ENCODE measurements at regions not wholly inside any gene's neighbourhood (a gene's known extent, or its start where the extent isn't known, plus 50 kb on each side); places are given as distances from the start of the nearest gene placed in this dataset.

DNA sequence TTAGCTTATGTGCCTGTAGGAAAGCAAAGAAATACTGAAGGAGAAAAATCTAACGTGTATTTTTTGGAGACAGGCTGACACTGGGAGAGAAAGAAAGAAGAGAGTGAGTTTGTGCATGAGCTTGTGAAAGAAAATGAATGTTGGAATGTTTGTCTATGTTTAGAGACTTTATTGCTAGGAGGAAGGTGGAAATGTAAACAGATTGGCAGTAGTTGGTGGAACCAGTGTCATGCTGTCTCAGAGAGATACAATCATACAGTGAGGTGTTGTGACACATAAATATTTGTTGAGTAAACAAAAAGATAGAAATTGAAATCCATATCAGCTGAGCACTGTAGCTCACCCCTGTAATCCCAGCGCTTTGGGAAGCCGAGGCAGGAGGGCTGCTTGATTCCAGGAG lies 222.2 kb upstream of the MEIS1 start:
- WGBS, 2 donors: 70 to 77% methylated on average over 3 of the region's 3 CpGs
- H3K27ac ChIP-seq: no peak overlapping the region
- H3K36me3 ChIP-seq: no peaks in the 10 kb centered on the region
- no peaks in the 10 kb centered on the region for H3K27me3 ChIP-seq
- H3K9me3 ChIP-seq: no peaks in the 10 kb centered on the region
- intact Hi-C loops (cut with DNase I): no loop called here
- H3K4me1 ChIP-seq: no peaks in the 10 kb centered on the region
- no peak for TF ChIP-seq POLR2A (IDR thresholded peaks at IDR 0.05)
- TF ChIP-seq, protein P1, sequence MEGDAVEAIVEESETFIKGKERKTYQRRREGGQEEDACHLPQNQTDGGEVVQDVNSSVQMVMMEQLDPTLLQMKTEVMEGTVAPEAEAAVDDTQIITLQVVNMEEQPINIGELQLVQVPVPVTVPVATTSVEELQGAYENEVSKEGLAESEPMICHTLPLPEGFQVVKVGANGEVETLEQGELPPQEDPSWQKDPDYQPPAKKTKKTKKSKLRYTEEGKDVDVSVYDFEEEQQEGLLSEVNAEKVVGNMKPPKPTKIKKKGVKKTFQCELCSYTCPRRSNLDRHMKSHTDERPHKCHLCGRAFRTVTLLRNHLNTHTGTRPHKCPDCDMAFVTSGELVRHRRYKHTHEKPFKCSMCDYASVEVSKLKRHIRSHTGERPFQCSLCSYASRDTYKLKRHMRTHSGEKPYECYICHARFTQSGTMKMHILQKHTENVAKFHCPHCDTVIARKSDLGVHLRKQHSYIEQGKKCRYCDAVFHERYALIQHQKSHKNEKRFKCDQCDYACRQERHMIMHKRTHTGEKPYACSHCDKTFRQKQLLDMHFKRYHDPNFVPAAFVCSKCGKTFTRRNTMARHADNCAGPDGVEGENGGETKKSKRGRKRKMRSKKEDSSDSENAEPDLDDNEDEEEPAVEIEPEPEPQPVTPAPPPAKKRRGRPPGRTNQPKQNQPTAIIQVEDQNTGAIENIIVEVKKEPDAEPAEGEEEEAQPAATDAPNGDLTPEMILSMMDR (IDR thresholded peaks at IDR 0.05): no peak
- no peak overlapping the region for H3K4me3 ChIP-seq (replicated peaks in 1 of 3)
- DNase-seq: no peak

DNA sequence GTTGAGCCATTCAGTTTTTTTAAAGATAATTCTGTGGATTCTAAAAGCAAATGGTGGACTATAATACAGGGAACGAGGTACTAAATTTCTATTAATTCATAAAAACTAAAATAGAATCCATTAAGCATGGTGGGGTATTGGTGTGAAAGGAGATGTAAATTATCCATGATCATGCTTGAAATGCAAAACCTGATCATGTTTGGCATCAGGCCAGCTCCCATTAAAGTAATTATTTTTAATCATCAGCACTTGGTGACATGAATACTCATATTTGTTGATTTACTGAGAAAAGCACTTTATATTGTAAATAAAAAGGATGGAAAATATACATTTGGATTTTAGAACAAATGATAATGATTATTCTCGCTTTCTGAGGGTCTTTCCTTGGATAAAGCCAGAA lies 232.3 kb upstream of the MEIS1 start:
- no peak for DNase-seq
- Histone ChIP-seq H3K36me3 (no peaks in the 10 kb centered on the region), H3K27me3 (no peaks in the 10 kb centered on the region), H3K4me1 (no peaks in the 10 kb centered on the region), H3K4me3 (replicated peaks in 1 of 3) (no peak overlapping the region), H3K9me3 (no peaks in the 10 kb centered on the region), H3K27ac (no peak overlapping the region)
- 87 to 96% methylated on average over 2 of the region's 2 CpGs for WGBS, 2 donors
- no peak for TF ChIP-seq POLR2A (IDR thresholded peaks at IDR 0.05)
- TF ChIP-seq, protein P1 (IDR thresholded peaks at IDR 0.05): no peak
- intact Hi-C loops (cut with DNase I): no loop called here

DNA sequence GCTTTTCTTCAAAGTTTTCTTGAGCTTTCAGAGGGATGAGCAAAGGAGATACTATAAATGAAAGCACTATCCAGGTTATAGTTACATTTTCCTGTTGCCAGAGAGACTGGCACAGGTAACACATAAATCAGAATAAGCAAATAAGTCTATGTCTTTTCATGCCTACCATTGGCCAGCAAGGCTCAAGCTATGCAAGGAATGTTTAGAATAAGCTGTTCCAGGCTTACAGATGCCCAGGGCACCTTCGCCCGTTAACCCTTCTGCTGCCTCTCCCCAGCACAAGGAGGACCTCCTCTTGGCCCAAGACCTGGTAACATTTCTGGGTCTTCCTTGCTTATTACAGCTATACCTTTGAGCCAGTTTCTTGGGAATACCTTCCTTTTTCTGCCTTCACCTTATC lies 233.7 kb upstream of the MEIS1 start:
- DNase-seq: no peak
- H3K4me3 ChIP-seq (replicated peaks in 1 of 3): no peak overlapping the region
- H3K36me3 ChIP-seq: no peaks in the 10 kb centered on the region
- H3K4me1 ChIP-seq: no peaks in the 10 kb centered on the region
- TF ChIP-seq, protein P1 (IDR thresholded peaks at IDR 0.05): no peak
- TF ChIP-seq POLR2A (IDR thresholded peaks at IDR 0.05): no peak
- H3K27me3 ChIP-seq: no peaks in the 10 kb centered on the region
- intact Hi-C loops (cut with DNase I): no loop called here
- 75 to 85% methylated on average over 2 of the region's 2 CpGs for WGBS, 2 donors
- H3K27ac ChIP-seq: no peak overlapping the region
- H3K9me3 ChIP-seq: no peaks in the 10 kb centered on the region

DNA sequence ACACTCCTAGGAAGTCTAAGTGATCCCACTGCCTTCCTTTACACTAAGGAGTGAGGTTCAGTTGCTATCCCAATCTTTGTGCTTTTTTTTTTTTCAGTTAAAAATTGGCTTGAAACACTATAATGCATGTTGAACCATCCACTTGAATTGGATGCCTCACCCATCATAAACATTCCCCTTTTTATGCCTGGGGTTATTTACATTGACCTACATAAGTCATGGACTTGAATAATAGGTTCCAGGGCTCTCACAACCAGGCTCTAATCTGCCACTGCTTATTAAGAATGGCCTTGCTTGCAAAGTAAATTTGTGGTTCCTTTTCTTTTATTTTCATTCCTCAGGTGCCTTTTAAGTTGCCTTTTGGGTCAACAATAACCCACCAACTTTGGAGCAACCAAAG lies 236.1 kb upstream of the MEIS1 start:
- no peaks in the 10 kb centered on the region for H3K9me3 ChIP-seq
- H3K4me1 ChIP-seq: no peaks in the 10 kb centered on the region
- intact Hi-C loops (cut with DNase I): no loop called here
- H3K4me3 ChIP-seq (replicated peaks in 1 of 3): no peak overlapping the region
- H3K27ac ChIP-seq: no peak overlapping the region
- H3K27me3 ChIP-seq: no peaks in the 10 kb centered on the region
- no peaks in the 10 kb centered on the region for H3K36me3 ChIP-seq
- DNase-seq: no peak
- no peak for TF ChIP-seq POLR2A (IDR thresholded peaks at IDR 0.05)
- TF ChIP-seq, protein P1 (IDR thresholded peaks at IDR 0.05): no peak

DNA sequence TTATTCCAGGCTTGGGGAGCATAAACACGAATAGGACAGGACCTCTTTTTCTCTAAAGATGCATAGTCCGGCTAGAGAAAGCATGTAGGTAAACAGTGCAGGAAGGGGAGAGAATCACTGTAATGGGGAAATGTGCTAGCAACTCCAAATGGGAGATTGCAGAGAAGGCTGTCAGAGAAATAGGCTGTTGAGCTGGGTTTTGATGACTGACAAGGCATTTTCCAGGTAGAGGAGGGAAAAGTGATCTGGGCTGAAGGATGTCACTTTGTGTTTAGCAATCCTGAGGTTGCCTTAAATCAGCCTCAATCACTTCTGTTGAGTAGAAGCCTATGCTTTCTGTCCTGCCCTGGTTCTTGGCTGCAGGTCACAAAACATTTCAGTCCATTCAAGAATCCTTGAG lies 242.0 kb upstream of the MEIS1 start:
- intact Hi-C loops (cut with DNase I): no loop called here
- no peaks in the 10 kb centered on the region for H3K4me1 ChIP-seq
- 76 to 81% methylated on average over 2 of the region's 2 CpGs for WGBS, 2 donors
- no peaks in the 10 kb centered on the region for H3K9me3 ChIP-seq
- H3K4me3 ChIP-seq (replicated peaks in 1 of 3): no peak overlapping the region
- no peak for TF ChIP-seq POLR2A (IDR thresholded peaks at IDR 0.05)
- TF ChIP-seq, protein P1 (IDR thresholded peaks at IDR 0.05): no peak
- H3K27me3 ChIP-seq: no peaks in the 10 kb centered on the region
- H3K36me3 ChIP-seq: no peaks in the 10 kb centered on the region
- no peak overlapping the region for H3K27ac ChIP-seq
- no peak for DNase-seq
